ENCODE measurements at regions not wholly inside any gene's neighbourhood (a gene's known extent, or its start where the extent isn't known, plus 50 kb on each side); places are given as distances from the start of the nearest gene placed in this dataset.

DNA sequence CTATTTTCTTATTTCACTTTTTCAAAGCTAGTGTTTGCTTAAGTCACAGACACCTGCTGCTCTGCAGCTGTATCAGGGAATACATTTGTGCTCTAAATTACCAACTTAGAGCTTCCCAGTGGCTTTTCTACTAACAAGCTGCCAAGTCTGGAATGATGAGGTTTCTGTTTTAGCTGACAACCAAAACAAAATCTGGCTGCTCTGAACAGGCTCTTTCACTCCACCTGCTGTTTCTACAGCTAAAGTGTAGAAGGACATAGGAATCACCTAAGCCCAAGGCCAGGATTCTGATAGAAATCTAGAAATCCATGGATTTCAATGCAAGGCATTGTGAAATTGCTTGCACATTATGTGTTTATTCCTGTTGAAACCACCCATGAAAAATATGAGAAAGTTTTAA is 201.2 kb downstream of the SUCLG1 start:
- Histone ChIP-seq H3K4me1 (ENCODE audit: control insufficient read depth, insufficient read depth, low read length, unreplicated experiment) (no peaks in the 10 kb centered on the region), H3K27me3 (ENCODE audit: insufficient read depth, low read length) (no peaks in the 10 kb centered on the region), H2AFZ (ENCODE audit: low read length, unreplicated experiment) (no peak overlapping the region), H3K4me3 (ENCODE audit: low read depth, low read length) (no peak overlapping the region), H3K27ac (ENCODE audit: low read depth, low read length) (no peak overlapping the region), H3K36me3 (ENCODE audit: insufficient read depth, low read length) (no peaks in the 10 kb centered on the region), H3K79me2 (ENCODE audit: control insufficient read depth, insufficient read depth, low read length, unreplicated experiment) (no peaks in the 10 kb centered on the region)

DNA sequence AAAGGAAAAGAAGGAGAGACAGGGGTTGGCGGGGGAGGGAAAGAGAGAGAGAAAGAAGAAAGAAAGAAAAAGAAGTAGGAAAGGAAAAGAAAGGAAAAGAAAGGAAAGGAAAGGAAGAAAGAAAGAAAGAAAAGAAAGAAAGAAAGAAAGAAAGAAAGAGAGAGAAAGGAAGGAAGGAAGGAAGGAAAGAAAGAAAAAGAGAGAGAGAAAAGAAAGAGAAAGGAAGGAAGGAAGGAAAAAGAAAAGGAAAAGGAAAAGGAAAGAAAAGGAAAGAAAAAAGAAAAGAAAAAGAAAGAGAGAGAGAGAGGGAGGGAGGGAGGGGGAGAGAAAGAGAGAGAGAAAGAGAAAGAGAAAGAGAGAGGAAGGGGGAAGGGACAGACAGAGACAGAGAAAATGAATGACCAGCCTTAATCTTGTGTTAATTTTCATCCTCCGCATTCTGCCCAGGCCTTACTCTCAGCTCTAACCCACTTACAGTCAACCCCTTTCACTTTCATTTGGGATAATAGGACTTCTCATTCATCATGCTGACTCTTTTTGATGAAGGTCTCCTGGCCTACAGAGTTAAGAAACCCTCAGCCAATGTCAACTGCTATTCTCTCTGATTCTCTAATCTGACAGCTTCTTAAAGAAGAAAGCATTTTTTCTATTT is 207.3 kb downstream of the SUCLG1 start:
- no peaks in the 10 kb centered on the region for H3K36me3 ChIP-seq (ENCODE audit: insufficient read depth, low read length)
- no peak overlapping the region for H2AFZ ChIP-seq (ENCODE audit: low read length, unreplicated experiment)
- no peaks in the 10 kb centered on the region for H3K4me1 ChIP-seq (ENCODE audit: control insufficient read depth, insufficient read depth, low read length, unreplicated experiment)
- H3K27ac ChIP-seq (ENCODE audit: low read depth, low read length), result no peak overlapping the region
- H3K79me2 ChIP-seq (ENCODE audit: control insufficient read depth, insufficient read depth, low read length, unreplicated experiment), result no peaks in the 10 kb centered on the region
- H3K27me3 ChIP-seq (ENCODE audit: insufficient read depth, low read length), result no peaks in the 10 kb centered on the region
- no peak overlapping the region for H3K4me3 ChIP-seq (ENCODE audit: low read depth, low read length)

DNA sequence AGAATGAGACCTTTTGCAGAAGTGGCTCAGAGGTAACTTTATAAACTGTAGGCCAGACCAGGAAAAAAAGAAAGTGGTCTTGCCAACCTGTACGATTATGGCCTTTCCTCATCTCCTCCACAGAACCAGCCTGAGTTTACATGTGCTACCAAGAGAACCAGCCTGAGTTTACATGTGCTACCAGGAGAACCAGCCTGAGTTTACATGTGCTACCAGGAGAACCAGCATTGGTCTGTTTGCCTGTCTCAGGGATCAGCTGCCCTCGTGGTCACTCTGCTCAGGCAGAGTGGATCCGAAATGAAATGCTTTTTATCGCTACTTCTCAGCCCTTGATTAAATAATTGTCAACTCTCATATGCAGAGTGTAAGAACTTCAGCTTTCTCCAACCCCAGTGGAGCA is 209.9 kb downstream of the SUCLG1 start:
- Histone ChIP-seq H3K27me3 (ENCODE audit: insufficient read depth, low read length) (no peaks in the 10 kb centered on the region), H3K36me3 (ENCODE audit: insufficient read depth, low read length) (no peaks in the 10 kb centered on the region), H3K4me1 (ENCODE audit: control insufficient read depth, insufficient read depth, low read length, unreplicated experiment) (no peaks in the 10 kb centered on the region), H3K4me3 (ENCODE audit: low read depth, low read length) (no peak overlapping the region), H3K27ac (ENCODE audit: low read depth, low read length) (no peak overlapping the region), H3K79me2 (ENCODE audit: control insufficient read depth, insufficient read depth, low read length, unreplicated experiment) (no peaks in the 10 kb centered on the region), H2AFZ (ENCODE audit: low read length, unreplicated experiment) (no peak overlapping the region)

DNA sequence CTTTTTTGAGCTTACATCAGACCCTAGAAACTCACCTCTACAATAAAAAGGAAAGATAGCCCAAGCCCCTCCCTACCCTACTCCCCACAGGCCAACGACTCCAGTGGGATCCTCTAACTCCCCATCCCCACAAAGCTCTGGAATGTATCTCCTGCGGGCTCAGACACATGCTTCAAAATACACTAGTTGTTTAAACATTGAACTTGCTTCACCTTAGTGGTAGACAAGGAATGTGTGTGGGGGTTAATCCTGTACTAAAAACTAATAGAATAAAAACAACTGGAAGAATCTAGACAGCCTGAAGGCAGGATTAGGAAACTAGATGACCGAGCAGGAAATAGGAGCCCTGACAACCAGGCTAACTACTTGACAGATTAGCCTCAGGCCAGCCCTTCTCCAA is 211.5 kb downstream of the SUCLG1 start:
- no peaks in the 10 kb centered on the region for H3K36me3 ChIP-seq (ENCODE audit: insufficient read depth, low read length)
- H3K27me3 ChIP-seq (ENCODE audit: insufficient read depth, low read length), result no peaks in the 10 kb centered on the region
- H2AFZ ChIP-seq (ENCODE audit: low read length, unreplicated experiment), result no peak overlapping the region
- H3K79me2 ChIP-seq (ENCODE audit: control insufficient read depth, insufficient read depth, low read length, unreplicated experiment), result no peaks in the 10 kb centered on the region
- H3K27ac ChIP-seq (ENCODE audit: low read depth, low read length), result no peak overlapping the region
- no peaks in the 10 kb centered on the region for H3K4me1 ChIP-seq (ENCODE audit: control insufficient read depth, insufficient read depth, low read length, unreplicated experiment)
- no peak overlapping the region for H3K4me3 ChIP-seq (ENCODE audit: low read depth, low read length)

DNA sequence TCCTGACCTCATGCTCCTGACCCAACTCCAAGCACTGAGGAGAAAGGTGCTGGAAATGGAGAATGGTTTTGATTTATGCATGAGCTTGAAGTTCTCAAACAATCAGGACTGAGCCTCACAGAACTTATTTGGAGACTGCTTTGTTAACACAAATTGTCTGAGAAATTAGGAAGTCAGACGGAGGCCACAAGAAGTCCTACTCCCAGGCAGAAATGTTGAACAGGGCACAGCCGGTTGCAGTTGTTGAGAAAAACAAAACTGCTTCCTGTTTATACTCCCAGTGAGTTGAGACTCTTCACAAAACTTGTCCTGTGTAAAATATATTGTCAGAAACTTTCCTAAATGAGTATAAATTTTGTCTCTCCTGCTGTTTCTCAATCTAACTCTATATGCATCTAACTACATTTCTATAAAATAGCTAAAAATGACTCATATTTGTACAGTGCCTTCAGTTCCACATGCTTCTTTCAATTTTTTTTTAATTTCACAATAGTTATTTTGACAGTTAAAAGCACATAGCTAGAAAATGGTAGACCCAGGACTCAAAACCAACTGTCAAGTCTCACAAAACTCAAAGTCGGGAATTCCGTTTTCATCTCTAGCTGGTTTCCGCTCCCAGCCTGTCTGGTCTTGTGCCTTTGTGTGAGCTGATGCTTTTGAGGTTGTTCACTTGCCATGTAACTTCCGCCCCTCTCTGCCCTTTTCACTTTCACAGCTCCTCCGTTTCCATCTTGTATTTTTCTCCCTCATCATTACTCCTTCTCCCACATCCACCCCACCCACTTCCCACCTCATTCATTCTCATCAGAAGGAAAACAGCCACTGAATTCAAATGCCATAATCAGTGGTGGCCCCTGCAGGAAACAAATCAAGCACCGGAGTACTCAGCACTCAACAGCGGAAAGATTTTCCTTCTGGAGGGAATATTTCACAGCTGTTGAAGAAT is 215.0 kb downstream of the SUCLG1 start:
- H2AFZ ChIP-seq (ENCODE audit: low read length, unreplicated experiment), result no peak overlapping the region
- H3K79me2 ChIP-seq (ENCODE audit: control insufficient read depth, insufficient read depth, low read length, unreplicated experiment), result no peaks in the 10 kb centered on the region
- no peak overlapping the region for H3K27ac ChIP-seq (ENCODE audit: low read depth, low read length)
- H3K4me1 ChIP-seq (ENCODE audit: control insufficient read depth, insufficient read depth, low read length, unreplicated experiment), result no peaks in the 10 kb centered on the region
- no peak overlapping the region for H3K4me3 ChIP-seq (ENCODE audit: low read depth, low read length)
- H3K27me3 ChIP-seq (ENCODE audit: insufficient read depth, low read length), result no peaks in the 10 kb centered on the region
- no peaks in the 10 kb centered on the region for H3K36me3 ChIP-seq (ENCODE audit: insufficient read depth, low read length)

DNA sequence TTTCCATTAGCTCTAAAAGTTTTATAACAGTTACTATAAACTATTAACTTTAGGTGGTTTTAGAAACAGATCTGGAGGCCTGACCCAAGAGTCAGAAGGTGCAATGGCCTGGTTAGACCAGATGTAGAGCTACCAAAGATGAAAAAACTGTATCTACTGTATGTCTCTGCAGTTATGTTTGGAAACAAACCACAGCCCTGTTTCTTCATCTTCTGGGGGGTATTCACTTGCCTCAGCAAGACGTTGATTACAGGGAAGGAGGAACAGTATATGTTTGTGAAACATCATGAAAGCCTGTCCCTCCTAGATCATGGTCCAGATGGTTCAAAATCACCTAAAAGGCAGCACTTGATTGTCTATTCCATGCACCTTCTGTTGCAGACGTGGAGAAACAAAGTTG is 220.2 kb downstream of the SUCLG1 start:
- no peaks in the 10 kb centered on the region for H3K79me2 ChIP-seq (ENCODE audit: control insufficient read depth, insufficient read depth, low read length, unreplicated experiment)

DNA sequence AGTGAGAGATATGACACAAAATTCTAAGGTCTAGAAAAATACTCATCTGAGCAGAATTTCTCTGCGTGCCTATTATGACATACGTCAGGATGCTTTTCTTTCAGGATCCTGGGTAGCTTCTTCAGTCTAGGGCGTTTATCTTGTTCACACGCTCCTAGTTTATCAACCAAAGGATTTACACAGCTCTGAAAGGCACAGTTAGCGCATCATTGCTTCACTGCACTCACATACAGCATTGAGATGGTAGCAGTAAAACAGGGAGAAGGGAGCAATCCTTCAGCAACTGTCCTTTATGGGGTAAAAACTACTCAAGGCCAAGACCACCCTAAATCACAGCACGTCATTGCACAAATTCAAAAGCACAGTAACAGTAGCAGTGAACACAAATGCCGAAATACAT is 222.8 kb downstream of the SUCLG1 start:
- Histone ChIP-seq H3K27ac (ENCODE audit: low read depth, low read length) (no peak overlapping the region), H2AFZ (ENCODE audit: low read length, unreplicated experiment) (no peak overlapping the region), H3K79me2 (ENCODE audit: control insufficient read depth, insufficient read depth, low read length, unreplicated experiment) (no peaks in the 10 kb centered on the region), H3K36me3 (ENCODE audit: insufficient read depth, low read length) (no peaks in the 10 kb centered on the region), H3K27me3 (ENCODE audit: insufficient read depth, low read length) (no peaks in the 10 kb centered on the region), H3K4me1 (ENCODE audit: control insufficient read depth, insufficient read depth, low read length, unreplicated experiment) (no peaks in the 10 kb centered on the region), H3K4me3 (ENCODE audit: low read depth, low read length) (no peak overlapping the region)

More for the DNA sequence above, 220.2 kb downstream of the SUCLG1 start:
- Histone ChIP-seq H3K4me3 (ENCODE audit: low read depth, low read length) (no peak overlapping the region), H3K36me3 (ENCODE audit: insufficient read depth, low read length) (no peaks in the 10 kb centered on the region), H3K4me1 (ENCODE audit: control insufficient read depth, insufficient read depth, low read length, unreplicated experiment) (no peaks in the 10 kb centered on the region), H2AFZ (ENCODE audit: low read length, unreplicated experiment) (no peak overlapping the region), H3K27ac (ENCODE audit: low read depth, low read length) (no peak overlapping the region), H3K27me3 (ENCODE audit: insufficient read depth, low read length) (no peaks in the 10 kb centered on the region)

DNA sequence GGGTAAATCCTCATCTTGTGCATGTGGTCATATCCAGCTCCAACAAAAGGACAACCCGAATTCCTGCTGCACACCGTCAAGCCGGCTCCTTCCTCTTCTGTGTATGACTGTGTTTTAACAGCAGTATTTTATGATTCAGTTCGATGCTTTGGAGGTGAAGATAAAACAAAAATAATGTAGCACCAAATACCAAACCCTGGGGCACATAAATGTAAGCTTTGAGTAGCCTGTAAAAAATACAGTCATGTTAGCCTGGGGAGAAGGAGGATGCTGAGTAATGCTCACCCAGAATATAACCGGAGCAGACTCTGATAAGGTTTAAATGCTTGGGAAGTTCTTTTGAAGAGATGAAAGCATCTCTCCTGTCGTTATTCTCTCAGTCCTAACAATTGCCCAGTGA is 225.0 kb downstream of the SUCLG1 start:
- Histone ChIP-seq H3K27ac (ENCODE audit: low read depth, low read length) (no peak overlapping the region), H3K4me3 (ENCODE audit: low read depth, low read length) (no peak overlapping the region)

DNA sequence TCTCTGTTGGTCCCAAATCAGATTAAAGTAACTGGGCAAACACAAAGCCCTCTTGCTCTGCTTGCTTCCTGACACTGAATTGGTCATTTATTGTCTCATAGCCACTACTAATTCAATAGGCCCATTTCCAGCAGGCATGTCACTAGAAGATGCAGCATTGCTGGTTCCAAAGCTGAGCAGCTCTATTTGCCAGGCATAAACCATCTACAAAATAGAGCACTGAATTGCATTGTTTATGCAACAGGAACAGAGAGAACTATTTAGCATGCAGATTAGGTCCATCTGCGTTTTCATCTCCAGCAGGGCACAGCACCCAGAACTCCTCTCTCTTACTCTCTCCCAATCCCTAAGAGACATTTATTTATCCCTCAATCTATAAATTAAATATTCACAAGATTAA is 227.6 kb downstream of the SUCLG1 start:
- Histone ChIP-seq H3K27ac (ENCODE audit: low read depth, low read length) (no peak overlapping the region), H3K27me3 (ENCODE audit: insufficient read depth, low read length) (no peaks in the 10 kb centered on the region)

More for the DNA sequence above, 225.0 kb downstream of the SUCLG1 start:
- no peaks in the 10 kb centered on the region for H3K27me3 ChIP-seq (ENCODE audit: insufficient read depth, low read length)
- H2AFZ ChIP-seq (ENCODE audit: low read length, unreplicated experiment), result no peak overlapping the region
- no peaks in the 10 kb centered on the region for H3K79me2 ChIP-seq (ENCODE audit: control insufficient read depth, insufficient read depth, low read length, unreplicated experiment)
- no peaks in the 10 kb centered on the region for H3K4me1 ChIP-seq (ENCODE audit: control insufficient read depth, insufficient read depth, low read length, unreplicated experiment)
- H3K36me3 ChIP-seq (ENCODE audit: insufficient read depth, low read length), result no peaks in the 10 kb centered on the region

DNA sequence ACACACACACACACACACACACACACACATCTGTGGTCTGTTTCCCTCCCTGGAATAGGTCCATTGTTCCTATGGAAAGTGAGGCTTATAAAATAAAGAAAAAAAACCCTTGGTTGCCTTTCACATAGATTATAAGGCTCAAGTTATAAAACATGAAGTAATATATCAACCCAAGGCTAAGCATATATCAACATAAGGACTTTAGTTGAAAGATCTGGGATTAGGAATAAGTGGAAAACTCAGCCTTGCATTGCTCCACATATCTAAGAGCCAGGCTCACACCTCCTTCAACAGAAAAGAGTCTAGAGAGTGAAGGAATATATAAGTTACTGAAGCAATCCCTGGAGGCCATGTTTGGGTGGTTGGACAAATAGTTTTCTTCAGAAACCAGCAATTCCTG is 235.0 kb downstream of the SUCLG1 start:
- no peak overlapping the region for H3K27ac ChIP-seq (ENCODE audit: low read depth, low read length)
- no peaks in the 10 kb centered on the region for H3K79me2 ChIP-seq (ENCODE audit: control insufficient read depth, insufficient read depth, low read length, unreplicated experiment)
- H3K4me1 ChIP-seq (ENCODE audit: control insufficient read depth, insufficient read depth, low read length, unreplicated experiment), result no peaks in the 10 kb centered on the region
- H3K36me3 ChIP-seq (ENCODE audit: insufficient read depth, low read length), result no peaks in the 10 kb centered on the region
- H2AFZ ChIP-seq (ENCODE audit: low read length, unreplicated experiment), result no peak overlapping the region
- H3K4me3 ChIP-seq (ENCODE audit: low read depth, low read length), result no peak overlapping the region
- no peaks in the 10 kb centered on the region for H3K27me3 ChIP-seq (ENCODE audit: insufficient read depth, low read length)

More for the DNA sequence above, 227.6 kb downstream of the SUCLG1 start:
- H3K4me3 ChIP-seq (ENCODE audit: low read depth, low read length), result no peak overlapping the region
- no peaks in the 10 kb centered on the region for H3K4me1 ChIP-seq (ENCODE audit: control insufficient read depth, insufficient read depth, low read length, unreplicated experiment)
- H3K79me2 ChIP-seq (ENCODE audit: control insufficient read depth, insufficient read depth, low read length, unreplicated experiment), result no peaks in the 10 kb centered on the region
- H2AFZ ChIP-seq (ENCODE audit: low read length, unreplicated experiment), result no peak overlapping the region
- no peaks in the 10 kb centered on the region for H3K36me3 ChIP-seq (ENCODE audit: insufficient read depth, low read length)

DNA sequence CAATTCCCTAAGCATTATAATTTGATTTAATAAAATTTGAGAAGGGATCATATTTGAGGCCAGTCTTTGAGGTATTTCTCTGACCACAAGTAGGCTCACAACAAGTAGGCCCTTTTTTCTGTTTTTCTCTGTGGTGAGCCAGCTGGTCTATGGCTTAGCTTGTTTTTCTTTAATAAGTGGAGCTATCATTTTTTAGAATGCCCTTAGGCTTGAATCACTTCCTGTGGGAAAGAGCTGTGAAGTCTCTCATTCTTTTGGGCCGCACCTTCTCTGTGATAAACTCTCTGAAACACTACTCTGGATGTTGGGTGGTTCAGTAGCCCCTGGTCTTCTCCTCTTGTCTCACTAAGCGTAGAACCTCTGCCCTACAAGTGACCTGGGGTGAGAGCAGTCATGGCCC is 235.9 kb downstream of the SUCLG1 start:
- Histone ChIP-seq H3K4me1 (ENCODE audit: control insufficient read depth, insufficient read depth, low read length, unreplicated experiment) (no peaks in the 10 kb centered on the region), H3K27ac (ENCODE audit: low read depth, low read length) (no peak overlapping the region), H3K79me2 (ENCODE audit: control insufficient read depth, insufficient read depth, low read length, unreplicated experiment) (no peaks in the 10 kb centered on the region), H3K4me3 (ENCODE audit: low read depth, low read length) (no peak overlapping the region), H3K27me3 (ENCODE audit: insufficient read depth, low read length) (no peaks in the 10 kb centered on the region), H2AFZ (ENCODE audit: low read length, unreplicated experiment) (no peak overlapping the region), H3K36me3 (ENCODE audit: insufficient read depth, low read length) (no peaks in the 10 kb centered on the region)
